H9 (cell line): ENCODE measurements at regions not wholly inside any gene's neighbourhood (a gene's known extent, or its start where the extent isn't known, plus 50 kb on each side); places are given as distances from the start of the nearest gene placed in this dataset.

ENCODE experiments used
- DNase-seq: peaks from one replicate; pipeline ENCODE4 v3.0.0-alpha.2; 2017
- H2AFZ ChIP-seq: one replicate; pipeline ENCODE4 v1.6.1; 2013; ENCODE audit warnings: mild to moderate bottlenecking, low read length, control low read depth, moderate library complexity
- H2AK5ac ChIP-seq: 2 replicates; pipeline ENCODE4 v1.6.1; 2013; ENCODE audit warnings: low read length, control low read depth, mixed read lengths; ENCODE audit not compliant: insufficient read length
- H2BK120ac ChIP-seq: one replicate; pipeline ENCODE4 v1.6.1; 2013; ENCODE audit warnings: low read depth, mild to moderate bottlenecking, low read length, control low read depth, inconsistent platforms; ENCODE audit not compliant: poor library complexity, severe bottlenecking
- H2BK12ac ChIP-seq: 2 replicates; pipeline ENCODE4 v1.6.1; 2013; ENCODE audit warnings: low read length, control low read depth, mixed read lengths, low read depth; ENCODE audit not compliant: insufficient read length
- H2BK15ac ChIP-seq: 2 replicates; pipeline ENCODE4 v1.6.1; 2013; ENCODE audit warnings: low read depth, low read length, control low read depth
- H2BK20ac ChIP-seq: one replicate; pipeline ENCODE4 v1.6.1; 2013; ENCODE audit warnings: low read depth, mild to moderate bottlenecking, low read length, control low read depth, inconsistent platforms; ENCODE audit not compliant: poor library complexity, severe bottlenecking
- H2BK5ac ChIP-seq: 2 replicates; pipeline ENCODE4 v1.6.1; 2013; ENCODE audit warnings: low read length, control low read depth, mixed read lengths; ENCODE audit not compliant: insufficient read length
- H3K14ac ChIP-seq: 2 replicates; pipeline ENCODE4 v1.6.1; 2013; ENCODE audit warnings: low read length, control low read depth; ENCODE audit not compliant: insufficient read depth
- H3K18ac ChIP-seq: 2 replicates; pipeline ENCODE4 v1.6.1; 2013; ENCODE audit warnings: low read depth, mild to moderate bottlenecking, mixed read lengths, low read length, control low read depth; ENCODE audit not compliant: insufficient read length
- H3K23ac ChIP-seq: 2 replicates; pipeline ENCODE4 v1.6.1; 2013; ENCODE audit warnings: low read length, control low read depth, mixed read lengths, low read depth; ENCODE audit not compliant: insufficient read length
- H3K23me2 ChIP-seq: 2 replicates; pipeline ENCODE4 v1.6.1; 2013; ENCODE audit warnings: low read depth, mild to moderate bottlenecking, mixed read lengths, low read length, control low read depth; ENCODE audit not compliant: insufficient read length, poor library complexity, severe bottlenecking
- H3K27ac ChIP-seq: 2 replicates; pipeline ENCODE4 v1.5.1; 2013; ENCODE audit warnings: low read length, control low read depth, mixed read lengths, low read depth; ENCODE audit not compliant: insufficient read length
- H3K27me3 ChIP-seq: 2 replicates; pipeline ENCODE4 v1.6.1; 2013; ENCODE audit warnings: low read length, control low read depth, inconsistent platforms; ENCODE audit not compliant: insufficient read depth
- H3K4ac ChIP-seq: 2 replicates; pipeline ENCODE4 v1.6.1; 2013; ENCODE audit warnings: low read depth, mild to moderate bottlenecking, control low read depth, inconsistent platforms, low read length, moderate library complexity
- H3K4me1 ChIP-seq: 2 replicates; pipeline ENCODE4 v1.6.1; 2013; ENCODE audit warnings: low read length, control low read depth, inconsistent platforms; ENCODE audit not compliant: insufficient read depth
- H3K4me2 ChIP-seq: 2 replicates; pipeline ENCODE4 v1.6.1; 2013; ENCODE audit warnings: low read length, control low read depth, mixed read lengths; ENCODE audit not compliant: insufficient read length, insufficient read depth
- H3K56ac ChIP-seq: 2 replicates; pipeline ENCODE4 v1.6.1; 2013; ENCODE audit warnings: low read depth, mild to moderate bottlenecking, mixed read lengths, low read length, control low read depth; ENCODE audit not compliant: insufficient read length
- H3K79me1 ChIP-seq: 2 replicates; pipeline ENCODE4 v1.6.1; 2013; ENCODE audit warnings: low read depth, mild to moderate bottlenecking, moderate library complexity, low read length, control low read depth, inconsistent platforms; ENCODE audit not compliant: insufficient read depth, poor library complexity, severe bottlenecking
- H3K79me2 ChIP-seq: 2 replicates; pipeline ENCODE4 v1.6.1; 2013; ENCODE audit warnings: low read length, control low read depth, inconsistent platforms; ENCODE audit not compliant: insufficient read depth
- H3K9ac ChIP-seq: 2 replicates; pipeline ENCODE4 v1.6.1; 2013; ENCODE audit warnings: low read length, control low read depth, mixed read lengths; ENCODE audit not compliant: insufficient read length; ENCODE audit errors: extremely low read depth
- H3K9me3 ChIP-seq: one replicate; pipeline ENCODE4 v1.6.1; 2013; ENCODE audit warnings: low read depth, low read length, inconsistent platforms; ENCODE audit not compliant: control insufficient read depth
- H3T11ph ChIP-seq: one replicate; pipeline ENCODE4 v1.6.1; 2013; ENCODE audit warnings: mild to moderate bottlenecking, low read length, control low read depth, inconsistent platforms
- H4K20me1 ChIP-seq: one replicate; pipeline ENCODE4 v1.6.1; 2013; ENCODE audit not compliant: control insufficient read depth, insufficient read length, insufficient read depth
- H4K5ac ChIP-seq: 2 replicates; pipeline ENCODE4 v1.6.1; 2013; ENCODE audit warnings: low read depth, mild to moderate bottlenecking, mixed read lengths, low read length, control low read depth; ENCODE audit not compliant: insufficient read length
- H4K8ac ChIP-seq: replicated peaks from 2 replicates; pipeline ENCODE4 v1.6.1; 2013; ENCODE audit warnings: low read length, control low read depth, mixed read lengths, low read depth; ENCODE audit not compliant: insufficient read length
- H4K91ac ChIP-seq: 2 replicates; pipeline ENCODE4 v1.6.1; 2013; ENCODE audit warnings: low read depth, mild to moderate bottlenecking, moderate library complexity, mixed read lengths, low read length, control low read depth; ENCODE audit not compliant: insufficient read length
- H3K27ac Mint-ChIP-seq, 3 experiments: 2 replicates in 2 of 3; 3 replicates in 1 of 3; pipeline ENCODE4 v1.8.0; 2020 to 2021; ENCODE audit warnings: mixed read lengths in 3 of 3, mild to moderate bottlenecking in 1 of 3, moderate library complexity in 1 of 3
- H3K27me3 Mint-ChIP-seq: 2 replicates; pipeline ENCODE4 v1.8.0; 2021; ENCODE audit warnings: low read depth, mild to moderate bottlenecking, moderate library complexity, mixed read lengths
- H3K36me3 Mint-ChIP-seq, 3 experiments: 2 replicates in 2 of 3; 3 replicates in 1 of 3; pipeline ENCODE4 v1.8.0; 2020 to 2021; ENCODE audit warnings: low read depth in 3 of 3, mixed read lengths in 3 of 3; ENCODE audit not compliant: insufficient read depth in 1 of 3
- H3K4me1 Mint-ChIP-seq, 2 experiments: 2 replicates each; pipeline ENCODE4 v1.8.0; 2020; ENCODE audit warnings: mixed read lengths in 2 of 2
- H3K4me3 Mint-ChIP-seq, 2 experiments: 2 replicates in 1 of 2; 3 replicates in 1 of 2; pipeline ENCODE4 v1.8.0; 2020 to 2021; ENCODE audit warnings: mild to moderate bottlenecking in 2 of 2, mixed read lengths in 2 of 2, moderate library complexity in 1 of 2
- H3K9me3 Mint-ChIP-seq, 2 experiments: 2 replicates in 1 of 2; 3 replicates in 1 of 2; pipeline ENCODE4 v1.8.0; 2020; ENCODE audit warnings: mild to moderate bottlenecking in 2 of 2, mixed read lengths in 2 of 2, moderate library complexity in 1 of 2
- WGBS: extraction: QIAGEN DNeasy Blood & Tissue Kit; methylation state at CpG from one replicate; pipeline ENCODE4 v1.1.7; 2013; ENCODE audit warnings: missing lambda C conversion rate, low lambda C conversion rate, mixed read lengths; ENCODE audit not compliant: insufficient read length; ENCODE audit errors: extremely low coverage; 5-methylcytosine and 5-hydroxymethylcytosine counted together
- TF ChIP-seq, protein P1 (sequence below): fragments of 200-600 bp; sonication (generic); conservative IDR thresholded peaks from 3 replicates; pipeline ENCODE4 v1.8.0; 2021; ENCODE audit warnings: antibody characterized with exemption, mild to moderate bottlenecking

- Mint-ChIP-seq H3K4me3 (no peak overlapping the region), H3K27ac (no peak overlapping the region), H3K36me3 (no peaks in the 10 kb centered on the region), H3K27me3 (no peaks in the 10 kb centered on the region), H3K4me1 (peaks cover 5 to 9% of the 10 kb centered on the region in 2 experiments; a peak in 2 of 4 replicates), H3K9me3 (no peaks in the 10 kb centered on the region; a peak in 1 of 5 replicates)
- TF ChIP-seq, protein P1, sequence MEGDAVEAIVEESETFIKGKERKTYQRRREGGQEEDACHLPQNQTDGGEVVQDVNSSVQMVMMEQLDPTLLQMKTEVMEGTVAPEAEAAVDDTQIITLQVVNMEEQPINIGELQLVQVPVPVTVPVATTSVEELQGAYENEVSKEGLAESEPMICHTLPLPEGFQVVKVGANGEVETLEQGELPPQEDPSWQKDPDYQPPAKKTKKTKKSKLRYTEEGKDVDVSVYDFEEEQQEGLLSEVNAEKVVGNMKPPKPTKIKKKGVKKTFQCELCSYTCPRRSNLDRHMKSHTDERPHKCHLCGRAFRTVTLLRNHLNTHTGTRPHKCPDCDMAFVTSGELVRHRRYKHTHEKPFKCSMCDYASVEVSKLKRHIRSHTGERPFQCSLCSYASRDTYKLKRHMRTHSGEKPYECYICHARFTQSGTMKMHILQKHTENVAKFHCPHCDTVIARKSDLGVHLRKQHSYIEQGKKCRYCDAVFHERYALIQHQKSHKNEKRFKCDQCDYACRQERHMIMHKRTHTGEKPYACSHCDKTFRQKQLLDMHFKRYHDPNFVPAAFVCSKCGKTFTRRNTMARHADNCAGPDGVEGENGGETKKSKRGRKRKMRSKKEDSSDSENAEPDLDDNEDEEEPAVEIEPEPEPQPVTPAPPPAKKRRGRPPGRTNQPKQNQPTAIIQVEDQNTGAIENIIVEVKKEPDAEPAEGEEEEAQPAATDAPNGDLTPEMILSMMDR = no peak
- no peak overlapping the region for H4K5ac ChIP-seq
- no peak overlapping the region for H2AFZ ChIP-seq
- WGBS = no CpG with 5 or more reads among the region's 1 CpG
- no peaks in the 10 kb centered on the region for H4K20me1 ChIP-seq
- no peak overlapping the region for H2BK12ac ChIP-seq
- no peak overlapping the region for H2BK15ac ChIP-seq
- no peaks in the 10 kb centered on the region for H3K79me1 ChIP-seq
- H4K91ac ChIP-seq = no peak overlapping the region
- H3K18ac ChIP-seq = no peak overlapping the region
- no peaks in the 10 kb centered on the region for H3K23me2 ChIP-seq
- H2BK120ac ChIP-seq = no peak overlapping the region
- no peak overlapping the region for H3K56ac ChIP-seq
- no peak overlapping the region for H3K4ac ChIP-seq
- no peak overlapping the region for H3K27ac ChIP-seq
- no peaks in the 10 kb centered on the region for H3K79me2 ChIP-seq
- no peak overlapping the region for H3K9ac ChIP-seq
- H3K23ac ChIP-seq = no peak overlapping the region
- H3K4me1 ChIP-seq = no peaks in the 10 kb centered on the region; the same call in 1 of the 2 replicates
- no peak overlapping the region for H2AK5ac ChIP-seq
- H2BK20ac ChIP-seq = no peak overlapping the region
- no peak overlapping the region for H3T11ph ChIP-seq
- no peak overlapping the region for H4K8ac ChIP-seq
- no peak overlapping the region for H2BK5ac ChIP-seq
- H3K9me3 ChIP-seq = no peaks in the 10 kb centered on the region
- no peak overlapping the region for H3K14ac ChIP-seq
- no peaks in the 10 kb centered on the region for H3K27me3 ChIP-seq
- no peak overlapping the region for H3K4me2 ChIP-seq
- DNase-seq = no peak
Measured at GRCh38 chr3:154515921-154516320, 85.9 kb upstream of the GPR149 start.
